ENCODE measurements at regions not wholly inside any gene's neighbourhood (a gene's known extent, or its start where the extent isn't known, plus 50 kb on each side); places are given as distances from the start of the nearest gene placed in this dataset.

- TF ChIP-seq CTCF (IDR thresholded peaks at IDR 0.05), result no peak
- TF ChIP-seq POLR2A (IDR thresholded peaks at IDR 0.05), result no peak
These were observed 120.9 kb downstream of the BDH1 start for GRCh38 chr3:197434830-197435229.
